ENCODE measurements at regions not wholly inside any gene's neighbourhood (a gene's known extent, or its start where the extent isn't known, plus 50 kb on each side); places are given as distances from the start of the nearest gene placed in this dataset.

DNA sequence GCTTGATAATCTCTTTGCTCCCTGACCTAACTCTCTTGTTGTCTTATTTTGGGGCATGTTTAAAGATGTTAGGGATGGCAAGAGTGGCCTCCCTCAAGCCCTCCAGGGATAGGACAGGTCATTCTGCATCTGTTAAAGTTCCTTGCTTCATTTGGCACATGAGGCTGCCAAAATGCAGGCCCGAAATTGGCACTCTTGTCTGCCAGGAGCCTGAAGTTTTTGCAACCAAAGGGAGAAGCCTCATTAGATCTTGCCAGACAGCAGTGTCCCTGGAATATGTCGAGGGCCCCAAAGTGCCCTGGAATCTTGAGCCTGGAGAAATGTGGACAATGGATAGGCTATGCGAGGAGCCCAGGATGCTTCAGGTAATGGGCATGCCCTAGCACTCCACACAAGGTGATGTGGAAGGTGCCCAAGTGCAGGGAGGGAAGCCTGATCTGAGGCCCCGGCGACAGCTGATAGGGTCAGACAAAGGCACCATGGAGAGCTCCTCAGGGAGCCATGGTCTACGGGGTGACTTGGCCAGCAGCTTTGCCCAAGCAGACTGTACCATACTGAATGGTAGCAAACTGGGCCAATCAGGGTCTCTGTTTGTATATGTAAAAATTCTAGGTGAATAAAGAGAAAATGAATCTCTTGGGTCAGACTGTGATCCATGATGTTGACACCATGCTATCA lies 173.0 kb upstream of the WSCD2 start:
- CTCF ChIA-PET = no interaction called here
- TF ChIP-seq, protein P1, sequence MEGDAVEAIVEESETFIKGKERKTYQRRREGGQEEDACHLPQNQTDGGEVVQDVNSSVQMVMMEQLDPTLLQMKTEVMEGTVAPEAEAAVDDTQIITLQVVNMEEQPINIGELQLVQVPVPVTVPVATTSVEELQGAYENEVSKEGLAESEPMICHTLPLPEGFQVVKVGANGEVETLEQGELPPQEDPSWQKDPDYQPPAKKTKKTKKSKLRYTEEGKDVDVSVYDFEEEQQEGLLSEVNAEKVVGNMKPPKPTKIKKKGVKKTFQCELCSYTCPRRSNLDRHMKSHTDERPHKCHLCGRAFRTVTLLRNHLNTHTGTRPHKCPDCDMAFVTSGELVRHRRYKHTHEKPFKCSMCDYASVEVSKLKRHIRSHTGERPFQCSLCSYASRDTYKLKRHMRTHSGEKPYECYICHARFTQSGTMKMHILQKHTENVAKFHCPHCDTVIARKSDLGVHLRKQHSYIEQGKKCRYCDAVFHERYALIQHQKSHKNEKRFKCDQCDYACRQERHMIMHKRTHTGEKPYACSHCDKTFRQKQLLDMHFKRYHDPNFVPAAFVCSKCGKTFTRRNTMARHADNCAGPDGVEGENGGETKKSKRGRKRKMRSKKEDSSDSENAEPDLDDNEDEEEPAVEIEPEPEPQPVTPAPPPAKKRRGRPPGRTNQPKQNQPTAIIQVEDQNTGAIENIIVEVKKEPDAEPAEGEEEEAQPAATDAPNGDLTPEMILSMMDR (conservative IDR thresholded peaks at IDR 0.05; ENCODE audit: low read depth) = no peak
- POLR2A ChIA-PET (ENCODE audit: low non-redundant PET) = no interaction called here
- H3K27ac ChIP-seq = no peak overlapping the region
- no peak for DNase-seq (ENCODE audit: low spot score)

DNA sequence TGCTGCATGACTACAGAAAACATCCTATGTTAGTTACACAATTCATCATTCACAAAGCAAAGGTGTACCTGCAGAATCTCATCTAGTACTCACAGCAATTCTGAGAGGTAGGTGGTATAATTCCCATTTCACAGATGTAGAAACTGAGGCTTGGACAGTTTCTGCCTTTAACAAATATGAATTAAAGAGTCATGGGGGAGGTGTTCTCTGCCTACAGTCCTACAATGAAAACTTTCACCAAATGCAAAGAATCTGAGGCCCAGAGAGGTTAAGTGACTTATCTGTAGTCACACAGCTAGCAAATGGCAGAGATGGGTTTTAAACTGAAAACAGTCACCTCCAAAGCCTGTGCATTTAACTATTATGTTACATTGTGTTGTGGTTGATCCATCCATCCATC lies 171.6 kb upstream of the WSCD2 start:
- CTCF ChIA-PET = no interaction called here
- no peak overlapping the region for H3K27ac ChIP-seq
- TF ChIP-seq, protein P1 (conservative IDR thresholded peaks at IDR 0.05; ENCODE audit: low read depth) = no peak
- DNase-seq (ENCODE audit: low spot score) = no peak
- POLR2A ChIA-PET (ENCODE audit: low non-redundant PET) = no interaction called here

GRCh38 chr12:107963635-107964034 lies 165.5 kb upstream of the WSCD2 start:
- TF ChIP-seq, protein P1 (conservative IDR thresholded peaks at IDR 0.05; ENCODE audit: low read depth) = no peak
- ChIA-PET CTCF (interaction anchor here (0.6 kb wide), 1 partner anchor 21 kb away, joined by 5 read pairs; no protein-coding TSS in a partner anchor), POLR2A (ENCODE audit: low non-redundant PET) (no interaction called here)
- DNase-seq (ENCODE audit: low spot score) = no peak
- H3K27ac ChIP-seq = no peak overlapping the region

GRCh38 chr12:107967170-107967569 lies 161.9 kb upstream of the WSCD2 start:
- no peak for DNase-seq (ENCODE audit: low spot score)

DNA sequence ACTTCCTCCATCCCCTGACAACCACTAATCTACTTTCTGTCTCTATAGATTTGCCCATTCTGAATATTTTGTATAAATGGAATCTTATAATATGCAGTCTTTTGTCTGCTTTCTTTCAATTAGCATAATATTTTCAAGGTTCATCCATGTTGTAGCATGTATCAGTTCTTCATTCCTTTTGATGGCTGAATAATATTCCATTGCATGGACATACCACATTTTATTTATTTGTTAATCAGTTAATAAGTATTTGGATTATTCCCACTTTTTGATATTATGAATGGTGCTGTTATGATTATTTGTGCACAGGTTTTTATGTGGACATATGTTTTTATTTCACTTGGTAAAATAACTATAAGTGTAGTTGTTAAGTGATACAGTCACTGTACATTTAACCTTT lies 155.1 kb upstream of the WSCD2 start:
- ChIA-PET POLR2A (ENCODE audit: low non-redundant PET) (no interaction called here), CTCF (no interaction called here)
- DNase-seq (ENCODE audit: low spot score) = no peak
- TF ChIP-seq, protein P1 (conservative IDR thresholded peaks at IDR 0.05; ENCODE audit: low read depth) = no peak
- H3K27ac ChIP-seq = no peak overlapping the region

More at GRCh38 chr12:107967170-107967569, 161.9 kb upstream of the WSCD2 start:
- ChIA-PET CTCF (no interaction called here), POLR2A (ENCODE audit: low non-redundant PET) (no interaction called here)
- H3K27ac ChIP-seq = no peak overlapping the region
- TF ChIP-seq, protein P1 (conservative IDR thresholded peaks at IDR 0.05; ENCODE audit: low read depth) = no peak

GRCh38 chr12:107976331-107976730 lies 152.8 kb upstream of the WSCD2 start:
- CTCF ChIA-PET = no interaction called here
- DNase-seq (ENCODE audit: low spot score) = no peak
- POLR2A ChIA-PET (ENCODE audit: low non-redundant PET) = no interaction called here
- TF ChIP-seq, protein P1 (conservative IDR thresholded peaks at IDR 0.05; ENCODE audit: low read depth) = no peak
- no peak overlapping the region for H3K27ac ChIP-seq

Data from RWPE1 (cell line).